ENCODE measurements at regions not wholly inside any gene's neighbourhood (a gene's known extent, or its start where the extent isn't known, plus 50 kb on each side); places are given as distances from the start of the nearest gene placed in this dataset.

DNA sequence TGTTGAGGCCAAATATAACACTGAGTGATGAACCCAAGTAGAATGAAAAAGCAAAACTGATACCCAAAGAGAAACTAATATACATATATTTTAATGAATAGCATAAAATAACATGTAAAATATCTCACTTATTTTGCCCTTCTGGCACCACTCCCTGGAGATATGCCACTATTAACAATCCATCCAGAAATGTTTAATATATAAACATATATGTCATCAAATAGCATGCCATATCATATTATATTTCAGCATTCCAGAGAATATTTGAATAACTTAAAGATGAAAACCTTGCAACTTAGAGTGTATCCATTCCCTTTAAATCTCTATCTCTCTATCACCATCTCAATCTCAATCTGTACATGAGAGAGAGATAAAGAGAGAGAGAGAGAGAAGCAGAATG lies 1073.3 kb upstream of the RAG2 start:
- TF ChIP-seq, protein P1, sequence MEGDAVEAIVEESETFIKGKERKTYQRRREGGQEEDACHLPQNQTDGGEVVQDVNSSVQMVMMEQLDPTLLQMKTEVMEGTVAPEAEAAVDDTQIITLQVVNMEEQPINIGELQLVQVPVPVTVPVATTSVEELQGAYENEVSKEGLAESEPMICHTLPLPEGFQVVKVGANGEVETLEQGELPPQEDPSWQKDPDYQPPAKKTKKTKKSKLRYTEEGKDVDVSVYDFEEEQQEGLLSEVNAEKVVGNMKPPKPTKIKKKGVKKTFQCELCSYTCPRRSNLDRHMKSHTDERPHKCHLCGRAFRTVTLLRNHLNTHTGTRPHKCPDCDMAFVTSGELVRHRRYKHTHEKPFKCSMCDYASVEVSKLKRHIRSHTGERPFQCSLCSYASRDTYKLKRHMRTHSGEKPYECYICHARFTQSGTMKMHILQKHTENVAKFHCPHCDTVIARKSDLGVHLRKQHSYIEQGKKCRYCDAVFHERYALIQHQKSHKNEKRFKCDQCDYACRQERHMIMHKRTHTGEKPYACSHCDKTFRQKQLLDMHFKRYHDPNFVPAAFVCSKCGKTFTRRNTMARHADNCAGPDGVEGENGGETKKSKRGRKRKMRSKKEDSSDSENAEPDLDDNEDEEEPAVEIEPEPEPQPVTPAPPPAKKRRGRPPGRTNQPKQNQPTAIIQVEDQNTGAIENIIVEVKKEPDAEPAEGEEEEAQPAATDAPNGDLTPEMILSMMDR (IDR thresholded peaks at IDR 0.05; ENCODE audit: insufficient read depth, low read length) = no peak
- no peak for TF ChIP-seq POLR2AphosphoS5 (IDR thresholded peaks at IDR 0.05; ENCODE audit: low read depth)
- no peak for TF ChIP-seq SPI1 (IDR thresholded peaks at IDR 0.05; ENCODE audit: borderline replicate concordance, low read depth)
- TF ChIP-seq GABPA (IDR thresholded peaks at IDR 0.05; ENCODE audit: low read depth) = no peak
- TF ChIP-seq, protein P2, sequence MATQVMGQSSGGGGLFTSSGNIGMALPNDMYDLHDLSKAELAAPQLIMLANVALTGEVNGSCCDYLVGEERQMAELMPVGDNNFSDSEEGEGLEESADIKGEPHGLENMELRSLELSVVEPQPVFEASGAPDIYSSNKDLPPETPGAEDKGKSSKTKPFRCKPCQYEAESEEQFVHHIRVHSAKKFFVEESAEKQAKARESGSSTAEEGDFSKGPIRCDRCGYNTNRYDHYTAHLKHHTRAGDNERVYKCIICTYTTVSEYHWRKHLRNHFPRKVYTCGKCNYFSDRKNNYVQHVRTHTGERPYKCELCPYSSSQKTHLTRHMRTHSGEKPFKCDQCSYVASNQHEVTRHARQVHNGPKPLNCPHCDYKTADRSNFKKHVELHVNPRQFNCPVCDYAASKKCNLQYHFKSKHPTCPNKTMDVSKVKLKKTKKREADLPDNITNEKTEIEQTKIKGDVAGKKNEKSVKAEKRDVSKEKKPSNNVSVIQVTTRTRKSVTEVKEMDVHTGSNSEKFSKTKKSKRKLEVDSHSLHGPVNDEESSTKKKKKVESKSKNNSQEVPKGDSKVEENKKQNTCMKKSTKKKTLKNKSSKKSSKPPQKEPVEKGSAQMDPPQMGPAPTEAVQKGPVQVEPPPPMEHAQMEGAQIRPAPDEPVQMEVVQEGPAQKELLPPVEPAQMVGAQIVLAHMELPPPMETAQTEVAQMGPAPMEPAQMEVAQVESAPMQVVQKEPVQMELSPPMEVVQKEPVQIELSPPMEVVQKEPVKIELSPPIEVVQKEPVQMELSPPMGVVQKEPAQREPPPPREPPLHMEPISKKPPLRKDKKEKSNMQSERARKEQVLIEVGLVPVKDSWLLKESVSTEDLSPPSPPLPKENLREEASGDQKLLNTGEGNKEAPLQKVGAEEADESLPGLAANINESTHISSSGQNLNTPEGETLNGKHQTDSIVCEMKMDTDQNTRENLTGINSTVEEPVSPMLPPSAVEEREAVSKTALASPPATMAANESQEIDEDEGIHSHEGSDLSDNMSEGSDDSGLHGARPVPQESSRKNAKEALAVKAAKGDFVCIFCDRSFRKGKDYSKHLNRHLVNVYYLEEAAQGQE (IDR thresholded peaks at IDR 0.05; ENCODE audit: insufficient replicate concordance, low read depth) = no peak

Data from HL-60 (cell line).